Chondrocyte (in vitro differentiated cells): ENCODE measurements at regions not wholly inside any gene's neighbourhood (a gene's known extent, or its start where the extent isn't known, plus 50 kb on each side); places are given as distances from the start of the nearest gene placed in this dataset.

Source experiments
- DNase-seq: peaks from one replicate; pipeline ENCODE4 v3.0.0; 2021; ENCODE audit warnings: mixed read lengths, low spot score
- H3K27ac Mint-ChIP-seq: one replicate; pipeline ENCODE4 v1.8.0; 2021; ENCODE audit warnings: mild to moderate bottlenecking, moderate library complexity, mixed read lengths; ENCODE audit not compliant: unreplicated experiment
- H3K27me3 Mint-ChIP-seq: 2 replicates; pipeline ENCODE4 v1.8.0; 2021; ENCODE audit warnings: low read depth, mixed read lengths
- H3K36me3 Mint-ChIP-seq: 2 replicates; pipeline ENCODE4 v1.8.0; 2021; ENCODE audit warnings: low read depth, mixed read lengths
- H3K4me1 Mint-ChIP-seq: 2 replicates; pipeline ENCODE4 v1.8.0; 2021; ENCODE audit warnings: low read depth, mild to moderate bottlenecking, mixed read lengths
- H3K4me3 Mint-ChIP-seq: one replicate; pipeline ENCODE4 v1.8.0; 2021; ENCODE audit warnings: mild to moderate bottlenecking, moderate library complexity, mixed read lengths; ENCODE audit not compliant: unreplicated experiment
- H3K9me3 Mint-ChIP-seq: 2 replicates; pipeline ENCODE4 v1.8.0; 2021; ENCODE audit warnings: low read depth, mixed read lengths
- TF ChIP-seq, protein P1 (sequence below): fragments of 200-600 bp; sonication (generic); IDR thresholded peaks from 2 replicates; pipeline ENCODE4 v1.5.0; 2021; ENCODE audit warnings: antibody characterized with exemption, mild to moderate bottlenecking, moderate library complexity

DNA sequence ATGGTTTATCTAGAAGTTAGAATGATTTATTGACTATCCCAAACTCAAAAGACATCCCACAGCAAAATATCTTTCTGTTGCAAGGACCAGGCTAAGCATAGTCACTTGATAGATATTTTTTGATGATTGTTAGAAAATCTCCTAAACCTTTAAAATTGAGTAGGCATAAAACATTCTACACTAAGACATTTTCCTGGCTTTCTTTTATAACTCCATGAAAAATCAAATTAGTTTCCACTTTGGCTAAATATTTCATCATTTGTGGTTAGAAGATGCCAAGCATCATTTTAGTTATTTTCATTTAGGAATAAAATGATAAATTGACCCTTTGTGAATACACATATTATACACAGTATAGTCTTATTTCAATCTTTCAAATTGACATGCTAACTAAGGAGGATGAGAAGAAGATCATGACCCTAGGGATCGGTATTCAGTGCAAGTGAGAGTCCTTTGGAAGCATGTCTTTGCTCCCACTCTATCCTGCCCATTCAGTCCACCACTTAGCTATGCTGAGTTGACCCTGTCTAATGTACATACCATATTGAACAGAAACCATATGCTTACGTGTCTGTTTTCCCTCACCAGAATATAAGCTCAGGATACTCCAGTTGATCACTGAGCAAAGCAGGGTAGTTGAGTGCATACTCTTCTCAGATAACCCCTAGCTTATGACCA, 136.6 kb upstream of the OTUD4 start:
- DNase-seq: no peak
- TF ChIP-seq, protein P1, sequence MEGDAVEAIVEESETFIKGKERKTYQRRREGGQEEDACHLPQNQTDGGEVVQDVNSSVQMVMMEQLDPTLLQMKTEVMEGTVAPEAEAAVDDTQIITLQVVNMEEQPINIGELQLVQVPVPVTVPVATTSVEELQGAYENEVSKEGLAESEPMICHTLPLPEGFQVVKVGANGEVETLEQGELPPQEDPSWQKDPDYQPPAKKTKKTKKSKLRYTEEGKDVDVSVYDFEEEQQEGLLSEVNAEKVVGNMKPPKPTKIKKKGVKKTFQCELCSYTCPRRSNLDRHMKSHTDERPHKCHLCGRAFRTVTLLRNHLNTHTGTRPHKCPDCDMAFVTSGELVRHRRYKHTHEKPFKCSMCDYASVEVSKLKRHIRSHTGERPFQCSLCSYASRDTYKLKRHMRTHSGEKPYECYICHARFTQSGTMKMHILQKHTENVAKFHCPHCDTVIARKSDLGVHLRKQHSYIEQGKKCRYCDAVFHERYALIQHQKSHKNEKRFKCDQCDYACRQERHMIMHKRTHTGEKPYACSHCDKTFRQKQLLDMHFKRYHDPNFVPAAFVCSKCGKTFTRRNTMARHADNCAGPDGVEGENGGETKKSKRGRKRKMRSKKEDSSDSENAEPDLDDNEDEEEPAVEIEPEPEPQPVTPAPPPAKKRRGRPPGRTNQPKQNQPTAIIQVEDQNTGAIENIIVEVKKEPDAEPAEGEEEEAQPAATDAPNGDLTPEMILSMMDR: no peak
- Mint-ChIP-seq H3K9me3 (no peaks in the 10 kb centered on the region), H3K4me3 (no peak overlapping the region), H3K27me3 (peaks cover 24% of the 10 kb centered on the region), H3K4me1 (no peaks in the 10 kb centered on the region), H3K27ac (no peak overlapping the region), H3K36me3 (no peaks in the 10 kb centered on the region)

- Mint-ChIP-seq H3K27ac (no peak overlapping the region), H3K27me3 (peaks cover 29% of the 10 kb centered on the region), H3K4me3 (no peak overlapping the region), H3K4me1 (no peaks in the 10 kb centered on the region), H3K9me3 (no peaks in the 10 kb centered on the region), H3K36me3 (no peaks in the 10 kb centered on the region)
- no peak for DNase-seq
- TF ChIP-seq, protein P1: no peak
These were observed 135.4 kb upstream of the OTUD4 start for GRCh38 chr4:145315811-145316225.

DNA sequence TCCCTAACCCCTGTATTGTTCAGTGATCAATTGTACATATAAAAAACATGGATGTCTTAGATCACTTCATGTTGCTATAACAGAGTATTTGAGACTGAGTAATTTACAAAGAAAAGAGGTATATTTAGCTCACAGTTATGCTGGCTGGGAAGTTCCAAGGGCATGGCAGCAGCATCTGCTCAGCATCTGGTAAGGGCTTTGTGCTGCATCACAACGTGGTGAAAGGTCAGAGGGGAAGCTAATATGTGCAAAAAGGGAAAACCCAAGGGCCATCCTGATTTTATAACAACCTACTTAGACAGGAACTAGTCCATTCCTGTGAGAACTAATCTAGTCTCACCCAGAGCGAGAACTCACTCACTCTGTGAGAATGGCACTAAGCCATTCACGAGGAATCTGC, 128.2 kb upstream of the OTUD4 start:
- no peak overlapping the region for H3K27ac Mint-ChIP-seq
- TF ChIP-seq, protein P1: no peak
- no peak for DNase-seq
- no peaks in the 10 kb centered on the region for H3K36me3 Mint-ChIP-seq
- H3K4me1 Mint-ChIP-seq: no peaks in the 10 kb centered on the region
- H3K4me3 Mint-ChIP-seq: no peak overlapping the region
- peaks cover 29% of the 10 kb centered on the region for H3K27me3 Mint-ChIP-seq
- H3K9me3 Mint-ChIP-seq: no peaks in the 10 kb centered on the region

DNA sequence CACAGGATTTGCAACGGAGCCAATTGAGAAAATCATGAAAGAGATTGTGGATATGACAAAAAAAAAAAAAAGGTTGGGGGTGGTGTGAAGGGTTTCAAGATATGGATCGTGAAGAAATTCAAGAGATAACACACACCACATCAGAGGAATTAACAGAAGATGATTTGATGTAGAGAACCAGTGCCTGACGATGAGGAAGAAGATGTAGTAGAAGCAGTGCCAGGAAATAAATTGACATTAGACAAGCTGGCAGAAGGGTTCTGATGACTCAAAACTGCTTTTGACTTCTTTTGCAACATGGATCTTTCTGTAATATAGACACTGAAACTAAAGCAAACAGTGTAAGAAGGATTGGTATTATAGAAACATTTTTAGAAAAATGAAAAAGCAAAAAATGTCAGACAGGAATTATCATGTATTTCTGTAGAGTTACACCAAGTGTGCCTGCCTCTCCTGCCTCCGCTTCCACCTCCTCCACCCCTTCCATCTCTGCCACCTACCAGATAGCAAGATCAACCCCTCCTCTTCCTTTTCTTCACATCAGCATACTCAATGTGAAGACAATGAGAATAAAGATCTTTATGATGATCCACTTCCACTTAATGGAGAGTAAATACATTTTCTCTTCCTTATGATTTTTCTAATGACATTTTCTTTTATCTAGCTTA, 127.5 kb upstream of the OTUD4 start:
- Mint-ChIP-seq H3K27me3 (peaks cover 29% of the 10 kb centered on the region), H3K27ac (no peak overlapping the region), H3K36me3 (no peaks in the 10 kb centered on the region), H3K4me3 (no peak overlapping the region), H3K9me3 (no peaks in the 10 kb centered on the region), H3K4me1 (no peaks in the 10 kb centered on the region)
- no peak for DNase-seq
- TF ChIP-seq, protein P1: no peak

- no peak for DNase-seq
- H3K4me1 Mint-ChIP-seq: no peaks in the 10 kb centered on the region
- peaks cover 24% of the 10 kb centered on the region for H3K27me3 Mint-ChIP-seq
- H3K36me3 Mint-ChIP-seq: no peaks in the 10 kb centered on the region
- no peaks in the 10 kb centered on the region for H3K9me3 Mint-ChIP-seq
- no peak overlapping the region for H3K27ac Mint-ChIP-seq
- TF ChIP-seq, protein P1: no peak
- H3K4me3 Mint-ChIP-seq: no peak overlapping the region
These were observed 126.7 kb upstream of the OTUD4 start for GRCh38 chr4:145307120-145307519.
